ENCODE measurements at regions not wholly inside any gene's neighbourhood (a gene's known extent, or its start where the extent isn't known, plus 50 kb on each side); places are given as distances from the start of the nearest gene placed in this dataset.

DNA sequence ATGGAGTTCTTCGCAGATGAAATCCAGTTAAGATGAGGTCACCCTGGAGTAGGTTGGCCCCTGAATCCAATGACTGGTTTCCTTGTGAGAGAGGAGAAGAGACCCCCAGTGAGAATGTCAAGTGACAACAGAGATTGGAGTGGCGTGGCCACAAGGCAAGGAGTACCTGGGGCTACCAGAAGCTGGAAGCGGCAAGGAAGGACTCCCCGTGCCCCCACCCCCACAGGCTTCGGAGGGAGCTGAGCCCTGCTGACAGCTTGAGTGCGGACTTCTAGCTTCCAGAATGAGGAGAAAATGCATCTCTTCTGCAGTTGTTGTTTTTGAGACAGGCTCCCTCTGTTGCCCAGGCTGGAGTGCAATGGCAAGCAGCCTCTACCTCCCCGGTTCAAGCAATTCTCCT is 78.0 kb upstream of the HPCAL1 start:
- no peak for DNase-seq (ENCODE audit: extremely low spot score)
- CTCF ChIA-PET = no interaction called here

DNA sequence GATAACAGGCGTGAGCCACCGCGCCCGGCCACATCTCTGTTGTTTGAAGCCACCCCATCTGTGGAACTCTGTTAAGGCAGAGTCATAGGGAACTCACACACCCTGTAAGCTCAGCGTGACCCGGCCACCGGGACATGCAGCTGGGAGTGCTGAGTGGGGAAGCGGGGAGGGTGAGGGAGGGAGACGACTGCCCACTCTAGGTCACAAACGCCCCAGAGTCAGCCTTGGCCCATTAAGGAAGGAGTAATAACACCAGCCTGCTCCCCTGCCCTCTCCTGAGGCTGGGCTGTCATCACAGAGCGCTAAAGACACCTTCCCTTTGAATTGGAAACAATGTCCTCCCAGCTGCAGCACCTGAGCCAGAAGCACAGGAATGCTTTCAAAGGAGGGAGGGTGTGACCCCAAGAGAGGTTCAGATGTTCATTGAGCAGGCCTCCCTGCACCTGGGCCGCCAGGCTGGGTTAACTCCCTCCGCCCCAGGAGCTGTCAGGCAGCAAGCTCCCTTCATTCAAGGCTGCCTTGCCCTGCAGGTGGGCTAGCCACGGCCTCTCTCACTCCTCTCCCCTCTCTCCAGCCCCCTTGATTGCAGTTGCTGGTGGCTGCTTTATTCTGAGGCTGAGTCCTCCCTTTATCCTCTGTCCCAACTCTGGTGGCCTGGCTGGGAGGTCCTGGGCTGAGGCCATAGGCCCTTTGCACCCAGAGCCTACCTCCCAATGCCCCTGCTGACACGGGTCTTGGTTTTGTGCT is 77.2 kb upstream of the HPCAL1 start:
- ChIA-PET CTCF (no interaction called here), POLR2A (no interaction called here)
- no peak for TF ChIP-seq FOXA1 (IDR thresholded peaks at IDR 0.05)
- no peak for TF ChIP-seq FOXK2 (IDR thresholded peaks at IDR 0.05)
- TF ChIP-seq LEF1 (IDR thresholded peaks at IDR 0.05; ENCODE audit: borderline replicate concordance) = no peak
- TF ChIP-seq, protein P1, sequence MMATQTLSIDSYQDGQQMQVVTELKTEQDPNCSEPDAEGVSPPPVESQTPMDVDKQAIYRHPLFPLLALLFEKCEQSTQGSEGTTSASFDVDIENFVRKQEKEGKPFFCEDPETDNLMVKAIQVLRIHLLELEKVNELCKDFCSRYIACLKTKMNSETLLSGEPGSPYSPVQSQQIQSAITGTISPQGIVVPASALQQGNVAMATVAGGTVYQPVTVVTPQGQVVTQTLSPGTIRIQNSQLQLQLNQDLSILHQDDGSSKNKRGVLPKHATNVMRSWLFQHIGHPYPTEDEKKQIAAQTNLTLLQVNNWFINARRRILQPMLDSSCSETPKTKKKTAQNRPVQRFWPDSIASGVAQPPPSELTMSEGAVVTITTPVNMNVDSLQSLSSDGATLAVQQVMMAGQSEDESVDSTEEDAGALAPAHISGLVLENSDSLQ (IDR thresholded peaks at IDR 0.05) = no peak
- no peak for TF ChIP-seq ARNT (IDR thresholded peaks at IDR 0.05)
- no peak for TF ChIP-seq FOXM1 (IDR thresholded peaks at IDR 0.05; ENCODE audit: borderline replicate concordance)
- no peak for TF ChIP-seq HDGF (IDR thresholded peaks at IDR 0.05; ENCODE audit: borderline replicate concordance)
- TF ChIP-seq ZNF384 (IDR thresholded peaks at IDR 0.05) = no peak
- no peak for TF ChIP-seq BHLHE40 (IDR thresholded peaks at IDR 0.05; ENCODE audit: borderline replicate concordance)
- TF ChIP-seq TARDBP (IDR thresholded peaks at IDR 0.05) = no peak
- TF ChIP-seq SUZ12 (IDR thresholded peaks at IDR 0.05) = no peak
- TF ChIP-seq L3MBTL2 (conservative IDR thresholded peaks at IDR 0.05) = no peak
- no peak for TF ChIP-seq SP1 (IDR thresholded peaks at IDR 0.05)
- no peak for DNase-seq (ENCODE audit: extremely low spot score)

More for the DNA sequence above, 78.0 kb upstream of the HPCAL1 start:
- TF ChIP-seq TARDBP (IDR thresholded peaks at IDR 0.05) (no peak), LEF1 (IDR thresholded peaks at IDR 0.05; ENCODE audit: borderline replicate concordance) (no peak), SP1 (IDR thresholded peaks at IDR 0.05) (no peak), FOXM1 (IDR thresholded peaks at IDR 0.05; ENCODE audit: borderline replicate concordance) (no peak)
- POLR2A ChIA-PET = no interaction called here

DNA sequence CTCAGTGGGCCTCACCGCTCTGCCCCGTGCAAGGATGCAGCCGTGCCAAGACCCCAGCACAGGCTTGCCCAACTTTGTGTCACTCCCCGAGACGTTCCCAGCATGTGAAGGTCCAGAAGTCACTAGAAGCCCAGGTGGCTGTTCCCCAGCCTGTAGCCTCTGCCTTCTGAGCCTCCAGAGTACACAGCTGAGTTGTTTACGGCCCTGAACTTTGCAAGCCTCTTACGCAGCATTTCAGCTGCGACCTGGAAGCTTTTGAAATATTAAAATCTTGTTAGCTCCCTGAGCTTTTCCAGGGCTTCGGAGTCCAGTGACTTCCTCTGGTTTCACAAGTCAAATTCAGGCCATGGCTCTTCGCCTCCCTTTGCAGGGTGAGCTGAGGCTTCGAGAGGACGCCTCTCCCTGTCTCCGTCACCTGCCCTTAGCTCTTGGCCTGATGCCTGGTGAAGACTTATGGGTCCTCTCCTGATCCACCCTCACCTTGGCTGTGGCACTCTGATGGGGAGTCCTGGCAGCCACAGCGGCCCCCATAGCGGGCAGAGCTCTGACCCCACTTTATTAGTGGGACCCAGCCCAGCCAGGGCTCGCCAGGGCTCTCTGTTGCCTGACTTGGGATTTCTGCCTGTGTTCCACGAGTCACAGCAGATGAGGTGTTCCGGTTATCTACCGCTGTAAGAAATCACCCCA is 76.5 kb upstream of the HPCAL1 start:
- POLR2A ChIA-PET = no interaction called here
- CTCF ChIA-PET = no interaction called here
- TF ChIP-seq CTBP1 (IDR thresholded peaks at IDR 0.05; ENCODE audit: borderline replicate concordance) = no peak
- TF ChIP-seq FOXK2 (IDR thresholded peaks at IDR 0.05) = no peak
- TF ChIP-seq BHLHE40 (IDR thresholded peaks at IDR 0.05; ENCODE audit: borderline replicate concordance) = no peak
- TF ChIP-seq ZNF384 (IDR thresholded peaks at IDR 0.05) = no peak
- no peak for TF ChIP-seq FOXA1 (IDR thresholded peaks at IDR 0.05)
- no peak for TF ChIP-seq NFRKB (IDR thresholded peaks at IDR 0.05)
- TF ChIP-seq, protein P1 (IDR thresholded peaks at IDR 0.05) = no peak
- no peak for TF ChIP-seq ARNT (IDR thresholded peaks at IDR 0.05)
- TF ChIP-seq HDGF (IDR thresholded peaks at IDR 0.05; ENCODE audit: borderline replicate concordance) = no peak
- TF ChIP-seq LEF1 (IDR thresholded peaks at IDR 0.05; ENCODE audit: borderline replicate concordance) = no peak
- TF ChIP-seq ELF4 (IDR thresholded peaks at IDR 0.05) = no peak
- TF ChIP-seq L3MBTL2 (conservative IDR thresholded peaks at IDR 0.05) = no peak
- no peak for TF ChIP-seq SP1 (IDR thresholded peaks at IDR 0.05)
- TF ChIP-seq FOXM1 (IDR thresholded peaks at IDR 0.05; ENCODE audit: borderline replicate concordance) = no peak
- no peak for TF ChIP-seq TARDBP (IDR thresholded peaks at IDR 0.05)
- no peak for DNase-seq (ENCODE audit: extremely low spot score)

DNA sequence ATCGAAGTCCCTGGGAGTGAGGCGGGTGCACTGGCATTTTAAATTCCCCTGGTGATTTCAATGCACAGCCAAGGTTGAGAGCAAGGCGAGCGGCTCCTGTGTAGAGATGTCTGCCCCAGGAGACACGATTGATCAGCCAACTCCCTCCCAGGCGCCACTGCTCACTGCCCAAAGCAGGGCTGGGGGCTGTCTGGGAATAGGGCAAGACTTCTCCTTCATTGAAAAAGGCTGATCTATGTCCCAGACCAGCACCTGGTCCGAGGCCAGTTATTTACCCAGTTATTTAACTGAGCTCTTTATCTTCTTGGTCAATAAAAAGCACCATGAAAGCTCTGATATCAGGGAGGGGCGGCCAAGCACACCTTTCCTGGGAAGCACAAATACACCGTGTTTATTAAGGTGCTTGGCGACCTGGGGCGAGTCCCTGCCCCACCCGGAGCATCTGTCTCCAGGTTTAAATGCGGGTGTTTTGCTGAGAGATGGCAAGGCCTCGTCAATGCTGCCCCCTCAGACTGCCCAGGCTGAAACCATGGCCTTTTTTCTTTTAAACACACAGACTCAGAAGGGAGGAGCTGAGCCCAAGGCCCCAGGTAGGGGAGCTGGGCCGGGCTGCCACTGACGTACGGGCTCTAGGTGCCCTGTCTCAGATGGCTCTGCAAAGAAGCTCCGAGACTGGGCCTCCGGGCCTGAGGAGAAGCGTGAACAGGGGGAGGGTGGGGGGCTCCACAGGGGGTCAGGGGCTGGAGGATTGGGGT is 73.9 kb upstream of the HPCAL1 start:
- ChIA-PET POLR2A (no interaction called here), CTCF (interaction anchor here (0.8 to 1.8 kb wide), 3 partner anchors 9 to 206 kb away, joined by 3 to 4 read pairs (median 3); no protein-coding TSS in a partner anchor)
- DNase-seq (ENCODE audit: extremely low spot score) = no peak
- TF ChIP-seq, protein P1 (IDR thresholded peaks at IDR 0.05) = no peak
- no peak for TF ChIP-seq L3MBTL2 (conservative IDR thresholded peaks at IDR 0.05)
- TF ChIP-seq BHLHE40 (IDR thresholded peaks at IDR 0.05; ENCODE audit: borderline replicate concordance) = no peak
- no peak for TF ChIP-seq CTBP1 (IDR thresholded peaks at IDR 0.05; ENCODE audit: borderline replicate concordance)
- no peak for TF ChIP-seq FOXA1 (IDR thresholded peaks at IDR 0.05)
- TF ChIP-seq HDGF (IDR thresholded peaks at IDR 0.05; ENCODE audit: borderline replicate concordance) = no peak
- no peak for TF ChIP-seq ELF4 (IDR thresholded peaks at IDR 0.05)
- no peak for TF ChIP-seq ZNF384 (IDR thresholded peaks at IDR 0.05)
- TF ChIP-seq ARNT (IDR thresholded peaks at IDR 0.05) = no peak
- TF ChIP-seq TARDBP (IDR thresholded peaks at IDR 0.05) = no peak

DNA sequence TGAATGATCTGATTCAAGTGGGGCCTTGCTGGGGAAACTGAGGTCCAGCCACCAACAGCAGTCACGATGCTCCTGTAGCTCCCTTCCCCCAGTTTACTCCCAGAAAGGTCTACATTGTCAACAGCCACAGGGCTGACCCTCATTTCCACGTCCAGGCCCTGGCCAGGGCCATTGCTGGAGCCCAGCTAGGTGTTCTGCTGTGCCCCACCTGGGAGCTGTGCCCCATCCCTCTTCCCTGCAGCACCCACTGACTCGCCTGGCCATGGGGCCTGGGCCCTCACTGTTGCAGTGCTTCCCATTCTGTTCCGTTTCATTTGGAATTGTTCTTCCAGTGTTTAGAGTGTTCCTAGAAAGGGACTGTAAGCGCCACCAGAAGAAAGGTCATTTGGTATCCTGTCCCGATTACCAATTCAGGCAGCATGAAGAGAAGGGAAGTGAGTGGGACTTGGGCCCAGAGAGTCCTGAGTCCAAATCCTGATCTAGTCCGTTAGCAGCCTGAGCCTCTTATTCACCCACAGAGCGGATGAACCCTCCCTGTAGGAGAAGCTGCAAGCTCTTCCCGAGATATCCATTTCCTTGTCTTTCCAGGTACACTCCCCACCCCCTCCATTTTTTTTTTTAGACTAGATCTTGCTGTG is 73.1 kb upstream of the HPCAL1 start:
- no peak for DNase-seq (ENCODE audit: extremely low spot score)
- ChIA-PET CTCF (interaction anchor here (0.7 to 1.4 kb wide), 4 partner anchors 179 to 245 kb away, joined by 3 read pairs; no protein-coding TSS in a partner anchor), POLR2A (no interaction called here)
- TF ChIP-seq FOXA1 (IDR thresholded peaks at IDR 0.05) (no peak), FOXM1 (IDR thresholded peaks at IDR 0.05; ENCODE audit: borderline replicate concordance) (no peak), HDGF (IDR thresholded peaks at IDR 0.05; ENCODE audit: borderline replicate concordance) (no peak), SP1 (IDR thresholded peaks at IDR 0.05) (no peak), BHLHE40 (IDR thresholded peaks at IDR 0.05; ENCODE audit: borderline replicate concordance) (no peak), ELF4 (IDR thresholded peaks at IDR 0.05) (no peak), FOXK2 (IDR thresholded peaks at IDR 0.05) (no peak), TARDBP (IDR thresholded peaks at IDR 0.05) (no peak), LEF1 (IDR thresholded peaks at IDR 0.05; ENCODE audit: borderline replicate concordance) (no peak), SUZ12 (IDR thresholded peaks at IDR 0.05) (no peak)
- TF ChIP-seq, protein P1 (IDR thresholded peaks at IDR 0.05) = no peak

Data from HEK293T (cell line).